DOHH2 (cell line): ENCODE measurements at regions not wholly inside any gene's neighbourhood (a gene's known extent, or its start where the extent isn't known, plus 50 kb on each side); places are given as distances from the start of the nearest gene placed in this dataset.

Experiments used
- H3F3A ChIP-seq: fragments of 200-600 bp; sonication (generic), shearing (Covaris generic); 2 replicates; pipeline ENCODE4 v1.6.0; 2016; ENCODE audit warnings: antibody characterized with exemption, mild to moderate bottlenecking; ENCODE audit not compliant: control insufficient read depth, insufficient read depth
- H3K27ac ChIP-seq: fragments of 200-600 bp; sonication (generic); 2 replicates; pipeline ENCODE4 v1.5.1; 2014; ENCODE audit warnings: low read depth, mild to moderate bottlenecking, low read length, moderate library complexity
- H3K27me3 ChIP-seq: fragments of 200-600 bp; sonication (generic); 2 replicates; pipeline ENCODE4 v1.6.1; 2014; ENCODE audit warnings: mild to moderate bottlenecking, low read length, mixed read lengths; ENCODE audit not compliant: control insufficient read depth
- H3K36me3 ChIP-seq: fragments of 200-600 bp; sonication (generic); 2 replicates; pipeline ENCODE4 v1.6.1; 2014; ENCODE audit warnings: mild to moderate bottlenecking, low read length, moderate library complexity, mixed read lengths; ENCODE audit not compliant: control insufficient read depth
- H3K4me1 ChIP-seq: fragments of 200-600 bp; sonication (generic); 2 replicates; pipeline ENCODE4 v1.6.1; 2014; ENCODE audit warnings: mild to moderate bottlenecking, low read length, mixed read lengths; ENCODE audit not compliant: control insufficient read depth
- H3K4me2 ChIP-seq: fragments of 200-600 bp; sonication (generic); 2 replicates; pipeline ENCODE4 v1.6.0; 2014; ENCODE audit warnings: mild to moderate bottlenecking, low read length, moderate library complexity
- H3K4me3 ChIP-seq: fragments of 200-600 bp; sonication (generic); 2 replicates; pipeline ENCODE4 v1.5.1; 2014; ENCODE audit warnings: mild to moderate bottlenecking, low read length, mixed read lengths
- H3K79me2 ChIP-seq: fragments of 200-600 bp; sonication (generic); 2 replicates; pipeline ENCODE4 v1.6.1; 2014; ENCODE audit warnings: mild to moderate bottlenecking, low read length, mixed read lengths; ENCODE audit not compliant: control insufficient read depth
- H3K9me2 ChIP-seq: fragments of 200-600 bp; sonication (generic); replicated peaks from 2 replicates; pipeline ENCODE4 v1.6.1; 2014; ENCODE audit warnings: mild to moderate bottlenecking, low read length, mixed read lengths; ENCODE audit not compliant: control insufficient read depth
- H3K9me3 ChIP-seq: fragments of 200-600 bp; sonication (generic); 2 replicates; pipeline ENCODE4 v1.6.1; 2014; ENCODE audit warnings: antibody characterized with exemption, low read length, mixed read lengths; ENCODE audit not compliant: control insufficient read depth, insufficient read depth
- H4K20me1 ChIP-seq: fragments of 200-600 bp; sonication (generic); 2 replicates; pipeline ENCODE4 v1.6.0; 2014; ENCODE audit warnings: low read depth, mild to moderate bottlenecking, antibody characterized with exemption, low read length, moderate library complexity; ENCODE audit not compliant: control insufficient read depth, insufficient read depth
- EZH2phosphoT487 ChIP-seq: fragments of 200-600 bp; sonication (generic); IDR thresholded peaks from 2 replicates; pipeline ENCODE4 v1.6.1; 2017; ENCODE audit warnings: borderline replicate concordance, mild to moderate bottlenecking, antibody characterized with exemption, low read length, moderate library complexity, mixed read lengths
- TF ChIP-seq, protein P1 (sequence below): fragments of 200-600 bp; sonication (generic); IDR thresholded peaks from one replicate; pipeline ENCODE4 v1.5.1; 2014; ENCODE audit warnings: antibody characterized with exemption, mild to moderate bottlenecking, low read depth, low read length; ENCODE audit not compliant: poor library complexity, severe bottlenecking

DNA sequence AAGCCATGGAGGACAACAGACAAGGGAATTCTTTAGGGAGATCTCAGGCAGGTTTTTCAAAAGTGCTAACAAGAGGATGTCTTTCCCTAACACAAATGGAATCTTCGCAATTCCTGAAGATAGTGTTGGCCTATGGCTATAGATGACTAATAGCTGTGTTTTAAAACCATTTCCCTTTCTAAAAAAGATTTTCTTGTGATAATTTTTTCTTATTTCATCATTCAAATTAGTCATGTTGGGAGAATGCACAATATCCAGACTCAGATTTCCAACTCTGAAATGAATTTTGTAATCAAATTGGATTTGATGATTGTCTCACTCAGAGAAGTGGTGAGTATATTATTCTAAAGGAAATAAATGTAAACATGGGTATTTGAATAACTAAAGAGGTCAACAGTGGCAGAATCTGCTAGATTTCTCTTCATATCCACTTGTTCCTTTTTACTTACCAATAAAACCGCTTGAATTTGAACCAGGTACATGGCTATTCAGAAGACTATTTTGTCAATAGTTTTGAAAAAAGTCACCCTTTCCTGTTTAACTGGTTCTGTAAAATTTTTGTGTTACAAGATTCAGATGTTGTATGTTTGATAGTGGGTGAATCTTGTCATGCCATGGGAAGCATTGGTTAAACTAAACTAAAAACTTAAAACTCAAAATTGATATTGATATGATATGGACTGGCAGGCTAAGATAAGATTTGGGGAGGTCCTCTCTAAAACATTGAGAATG is 1223.7 kb upstream of the EYS start:
- no peak for TF ChIP-seq EZH2phosphoT487
- TF ChIP-seq, protein P1, sequence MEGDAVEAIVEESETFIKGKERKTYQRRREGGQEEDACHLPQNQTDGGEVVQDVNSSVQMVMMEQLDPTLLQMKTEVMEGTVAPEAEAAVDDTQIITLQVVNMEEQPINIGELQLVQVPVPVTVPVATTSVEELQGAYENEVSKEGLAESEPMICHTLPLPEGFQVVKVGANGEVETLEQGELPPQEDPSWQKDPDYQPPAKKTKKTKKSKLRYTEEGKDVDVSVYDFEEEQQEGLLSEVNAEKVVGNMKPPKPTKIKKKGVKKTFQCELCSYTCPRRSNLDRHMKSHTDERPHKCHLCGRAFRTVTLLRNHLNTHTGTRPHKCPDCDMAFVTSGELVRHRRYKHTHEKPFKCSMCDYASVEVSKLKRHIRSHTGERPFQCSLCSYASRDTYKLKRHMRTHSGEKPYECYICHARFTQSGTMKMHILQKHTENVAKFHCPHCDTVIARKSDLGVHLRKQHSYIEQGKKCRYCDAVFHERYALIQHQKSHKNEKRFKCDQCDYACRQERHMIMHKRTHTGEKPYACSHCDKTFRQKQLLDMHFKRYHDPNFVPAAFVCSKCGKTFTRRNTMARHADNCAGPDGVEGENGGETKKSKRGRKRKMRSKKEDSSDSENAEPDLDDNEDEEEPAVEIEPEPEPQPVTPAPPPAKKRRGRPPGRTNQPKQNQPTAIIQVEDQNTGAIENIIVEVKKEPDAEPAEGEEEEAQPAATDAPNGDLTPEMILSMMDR, result no peak
- Histone ChIP-seq H3K4me2 (no peak overlapping the region), H3K79me2 (no peaks in the 10 kb centered on the region), H4K20me1 (no peaks in the 10 kb centered on the region), H3K36me3 (no peaks in the 10 kb centered on the region), H3F3A (no peaks in the 10 kb centered on the region), H3K9me2 (no peaks in the 10 kb centered on the region), H3K4me3 (no peak overlapping the region), H3K27ac (no peak overlapping the region), H3K4me1 (no peaks in the 10 kb centered on the region), H3K9me3 (peaks cover 13% of the 10 kb centered on the region; the same call in 1 of the 2 replicates), H3K27me3 (no peaks in the 10 kb centered on the region)

DNA sequence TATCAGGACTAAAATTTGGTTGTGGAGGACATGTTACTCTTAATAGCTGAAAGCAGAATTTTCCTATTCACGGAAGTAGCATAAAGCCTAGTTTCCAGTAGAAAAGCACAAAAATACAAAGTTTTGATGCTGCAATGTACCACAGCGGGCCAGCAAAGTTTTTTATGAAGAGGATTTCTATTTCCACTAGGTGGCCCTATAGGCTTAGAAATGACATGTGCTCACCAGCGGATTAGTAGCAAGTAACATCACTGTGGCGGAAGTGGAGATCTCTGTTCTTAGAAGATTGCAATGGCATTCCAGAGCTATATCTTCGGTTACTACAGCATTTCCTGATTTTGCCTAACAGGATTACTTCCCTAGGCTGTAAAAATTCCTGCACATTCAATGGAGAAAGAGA is 1219.0 kb upstream of the EYS start:
- Histone ChIP-seq H3K79me2 (no peaks in the 10 kb centered on the region), H3K9me2 (no peaks in the 10 kb centered on the region), H4K20me1 (no peaks in the 10 kb centered on the region), H3K9me3 (peaks cover 26% of the 10 kb centered on the region; the same call in 1 of the 2 replicates), H3K4me3 (no peak overlapping the region), H3K4me1 (no peaks in the 10 kb centered on the region), H3F3A (no peaks in the 10 kb centered on the region), H3K27ac (no peak overlapping the region), H3K27me3 (no peaks in the 10 kb centered on the region), H3K4me2 (no peak overlapping the region), H3K36me3 (no peaks in the 10 kb centered on the region)
- no peak for TF ChIP-seq EZH2phosphoT487
- TF ChIP-seq, protein P1, result peak; percentile 29

DNA sequence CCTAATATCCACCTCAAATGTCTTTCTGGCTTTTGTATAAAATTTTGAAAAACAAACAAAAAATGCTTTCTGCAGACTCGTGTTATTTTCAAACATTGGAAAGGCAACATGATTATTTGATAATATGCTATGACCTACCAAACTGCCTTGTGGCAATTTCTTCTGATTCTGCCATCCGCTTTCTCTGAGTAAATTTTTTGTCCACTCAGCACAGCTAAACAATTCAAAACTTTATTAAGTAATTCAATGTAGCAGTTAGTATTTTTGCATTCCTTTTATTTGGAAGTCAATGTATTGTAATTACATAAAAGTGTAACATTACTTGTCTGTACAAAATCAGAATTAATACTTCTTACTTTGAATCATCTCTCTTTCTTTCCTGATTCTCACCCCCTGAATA is 1206.6 kb upstream of the EYS start:
- no peaks in the 10 kb centered on the region for H3K9me3 ChIP-seq
- no peaks in the 10 kb centered on the region for H3K27me3 ChIP-seq
- H3K79me2 ChIP-seq, result no peaks in the 10 kb centered on the region
- no peaks in the 10 kb centered on the region for H3K4me1 ChIP-seq
- H4K20me1 ChIP-seq, result no peaks in the 10 kb centered on the region
- no peaks in the 10 kb centered on the region for H3F3A ChIP-seq
- no peak for TF ChIP-seq EZH2phosphoT487
- TF ChIP-seq, protein P1, result no peak
- H3K4me2 ChIP-seq, result no peak overlapping the region
- H3K9me2 ChIP-seq, result no peaks in the 10 kb centered on the region
- no peak overlapping the region for H3K27ac ChIP-seq
- no peaks in the 10 kb centered on the region for H3K36me3 ChIP-seq
- H3K4me3 ChIP-seq, result no peak overlapping the region
